ENCODE measurements at regions not wholly inside any gene's neighbourhood (a gene's known extent, or its start where the extent isn't known, plus 50 kb on each side); places are given as distances from the start of the nearest gene placed in this dataset.

DNA sequence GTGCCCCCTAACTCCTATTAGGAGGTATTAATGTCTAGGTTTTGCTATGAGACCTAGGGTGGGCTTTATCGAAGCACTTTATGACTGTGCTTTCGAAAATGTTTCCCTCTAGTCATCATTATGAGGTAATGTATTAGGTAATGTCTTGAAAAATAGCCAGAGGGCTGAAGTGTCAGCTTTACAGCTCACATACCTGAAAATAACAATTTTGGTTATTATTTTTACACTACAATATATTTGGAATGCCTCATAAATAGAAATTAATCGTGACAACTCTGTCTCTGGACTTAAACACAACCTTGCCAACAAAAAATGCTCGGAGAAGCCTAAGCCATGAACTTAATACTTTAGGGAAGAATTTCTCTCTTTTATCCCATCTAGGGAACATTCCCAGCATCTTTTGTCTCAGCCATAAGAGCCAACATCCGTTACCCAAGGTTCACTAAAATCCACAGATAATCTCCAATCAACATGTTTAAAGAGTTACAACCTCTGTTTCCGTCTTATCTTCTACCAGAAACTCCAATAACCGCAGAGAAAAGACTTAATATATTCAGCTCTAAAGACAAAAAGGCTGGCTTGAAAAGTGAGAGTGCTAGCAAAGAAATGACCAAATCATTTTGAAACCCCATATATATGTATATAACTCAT is 130.9 kb upstream of the RND3 start:
- Histone ChIP-seq H3K4me3 (no peak overlapping the region), H3K9me3 (ENCODE audit: insufficient read depth, low read depth) (no peaks in the 10 kb centered on the region; the same call in 1 of the 2 replicates), H3K9me2 (ENCODE audit: insufficient read depth) (no peaks in the 10 kb centered on the region), H3K27ac (no peak overlapping the region), H3K4me2 (no peak overlapping the region), H3K36me3 (ENCODE audit: low read depth) (no peaks in the 10 kb centered on the region), H3K27me3 (ENCODE audit: insufficient read depth, low read depth) (no peaks in the 10 kb centered on the region), H3F3A (ENCODE audit: insufficient read depth, low read depth) (no peaks in the 10 kb centered on the region), H3K4me1 (replicated peaks; ENCODE audit: insufficient read depth) (peaks cover 17% of the 10 kb centered on the region), H3K79me2 (ENCODE audit: low read depth) (no peaks in the 10 kb centered on the region), H2AFZ (no peak overlapping the region), H4K20me1 (ENCODE audit: insufficient read depth) (no peaks in the 10 kb centered on the region)
- no peak for DNase-seq
- intact Hi-C loops (cut with micrococcal nuclease; ENCODE audit: unreplicated experiment) = loop anchor here (10.0 kb wide), 1 partner anchor 426 kb away; no protein-coding TSS in a partner anchor
- ChIA-PET POLR2A (ENCODE audit: unreplicated experiment) (no interaction called here), CTCF (no interaction called here)
- no TSS peak for BruUV-seq (replicated peaks)
- TF ChIP-seq EZH2 (IDR thresholded peaks at IDR 0.05; ENCODE audit: low read depth) = no peak
- TF ChIP-seq, protein P1, sequence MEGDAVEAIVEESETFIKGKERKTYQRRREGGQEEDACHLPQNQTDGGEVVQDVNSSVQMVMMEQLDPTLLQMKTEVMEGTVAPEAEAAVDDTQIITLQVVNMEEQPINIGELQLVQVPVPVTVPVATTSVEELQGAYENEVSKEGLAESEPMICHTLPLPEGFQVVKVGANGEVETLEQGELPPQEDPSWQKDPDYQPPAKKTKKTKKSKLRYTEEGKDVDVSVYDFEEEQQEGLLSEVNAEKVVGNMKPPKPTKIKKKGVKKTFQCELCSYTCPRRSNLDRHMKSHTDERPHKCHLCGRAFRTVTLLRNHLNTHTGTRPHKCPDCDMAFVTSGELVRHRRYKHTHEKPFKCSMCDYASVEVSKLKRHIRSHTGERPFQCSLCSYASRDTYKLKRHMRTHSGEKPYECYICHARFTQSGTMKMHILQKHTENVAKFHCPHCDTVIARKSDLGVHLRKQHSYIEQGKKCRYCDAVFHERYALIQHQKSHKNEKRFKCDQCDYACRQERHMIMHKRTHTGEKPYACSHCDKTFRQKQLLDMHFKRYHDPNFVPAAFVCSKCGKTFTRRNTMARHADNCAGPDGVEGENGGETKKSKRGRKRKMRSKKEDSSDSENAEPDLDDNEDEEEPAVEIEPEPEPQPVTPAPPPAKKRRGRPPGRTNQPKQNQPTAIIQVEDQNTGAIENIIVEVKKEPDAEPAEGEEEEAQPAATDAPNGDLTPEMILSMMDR (conservative IDR thresholded peaks at IDR 0.05) = no peak

DNA sequence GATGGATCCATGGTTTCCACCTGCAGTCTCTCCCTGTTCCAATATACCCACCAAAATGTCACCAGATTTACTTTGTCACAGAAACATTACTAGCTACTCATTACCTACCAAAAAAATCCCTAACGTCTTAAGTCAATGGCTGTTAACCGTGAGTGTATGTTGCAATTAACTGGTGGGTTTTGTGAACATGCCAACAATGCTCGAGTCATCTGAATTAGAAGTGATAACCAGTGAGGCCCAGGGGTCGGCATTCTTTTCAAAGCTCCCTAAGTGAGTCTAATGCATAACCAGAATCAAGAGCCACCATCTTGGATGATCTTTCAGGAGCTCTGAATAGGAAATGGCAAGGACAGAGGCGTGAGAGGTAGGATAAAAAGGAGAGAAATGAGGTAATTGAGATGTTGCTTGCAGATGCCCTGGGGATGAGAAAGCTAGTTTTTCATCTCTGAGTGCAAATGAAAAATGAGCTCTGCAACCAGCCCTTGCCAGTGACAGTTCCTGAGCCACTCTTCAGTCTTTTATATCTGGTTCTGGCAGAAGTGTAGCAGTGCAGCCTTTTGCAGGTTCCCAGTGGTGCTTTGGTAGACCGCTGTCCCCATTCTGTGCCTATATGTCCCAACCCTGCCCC is 130.0 kb upstream of the RND3 start:
- no peak overlapping the region for H2AFZ ChIP-seq
- no peaks in the 10 kb centered on the region for H3F3A ChIP-seq (ENCODE audit: insufficient read depth, low read depth)
- no peaks in the 10 kb centered on the region for H3K79me2 ChIP-seq (ENCODE audit: low read depth)
- no peak overlapping the region for H3K4me3 ChIP-seq
- H4K20me1 ChIP-seq (ENCODE audit: insufficient read depth) = no peaks in the 10 kb centered on the region
- no peaks in the 10 kb centered on the region for H3K27me3 ChIP-seq (ENCODE audit: insufficient read depth, low read depth)
- no peaks in the 10 kb centered on the region for H3K36me3 ChIP-seq (ENCODE audit: low read depth)
- no peaks in the 10 kb centered on the region for H3K9me2 ChIP-seq (ENCODE audit: insufficient read depth)
- no peak for DNase-seq
- H3K4me2 ChIP-seq = no peak overlapping the region
- intact Hi-C loops (cut with micrococcal nuclease; ENCODE audit: unreplicated experiment) = loop anchor here (10.0 kb wide), 1 partner anchor 427 kb away; no protein-coding TSS in a partner anchor
- no TSS peak for BruUV-seq (replicated peaks)
- TF ChIP-seq, protein P1 (conservative IDR thresholded peaks at IDR 0.05) = no peak
- TF ChIP-seq EZH2 (IDR thresholded peaks at IDR 0.05; ENCODE audit: low read depth) = no peak
- H3K9me3 ChIP-seq (ENCODE audit: insufficient read depth, low read depth) = no peaks in the 10 kb centered on the region; the same call in 1 of the 2 replicates
- ChIA-PET CTCF (interaction anchor here (0.7 kb wide), 1 partner anchor 621 kb away, joined by 3 read pairs; no protein-coding TSS in a partner anchor), POLR2A (ENCODE audit: unreplicated experiment) (no interaction called here)
- no peak overlapping the region for H3K27ac ChIP-seq
- H3K4me1 ChIP-seq (replicated peaks; ENCODE audit: insufficient read depth) = peaks cover 17% of the 10 kb centered on the region

DNA sequence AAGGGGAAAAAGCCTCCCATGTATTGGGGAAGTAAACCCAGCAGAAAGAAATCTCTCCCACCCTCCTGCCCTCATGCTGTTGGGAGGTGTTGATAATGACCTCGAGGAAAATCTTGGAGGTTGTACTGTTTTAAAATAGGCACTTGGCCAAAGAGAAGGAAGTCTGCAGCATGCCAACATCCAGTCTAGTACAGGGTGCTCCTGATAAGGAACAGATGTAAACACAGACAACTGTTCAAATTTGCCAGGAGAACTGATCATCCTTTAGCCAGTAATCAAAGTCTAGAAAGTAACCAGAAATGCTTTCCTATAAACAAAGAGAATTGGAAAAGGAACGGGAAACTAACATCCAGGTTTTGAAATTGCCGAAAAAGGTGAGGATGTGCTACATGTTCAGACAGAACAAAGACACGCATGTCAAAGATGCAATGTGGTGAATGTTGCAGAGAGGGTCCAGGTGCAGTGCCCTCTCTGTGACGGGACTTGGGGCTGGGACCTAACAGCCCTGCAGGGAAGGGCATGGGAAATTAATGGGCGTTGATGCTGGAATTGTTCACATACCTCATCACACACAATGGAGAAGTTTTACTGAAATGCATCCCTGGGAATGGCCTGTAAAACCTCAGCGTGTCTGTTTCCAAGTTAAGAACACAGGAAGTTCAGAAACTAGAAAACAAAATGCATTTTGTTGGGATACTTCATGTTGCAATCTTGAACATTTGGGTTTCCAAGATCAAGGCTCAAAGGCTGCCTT is 125.7 kb upstream of the RND3 start:
- H3K9me3 ChIP-seq (ENCODE audit: insufficient read depth, low read depth) = no peaks in the 10 kb centered on the region

More for the DNA sequence above, 125.7 kb upstream of the RND3 start:
- intact Hi-C loops (cut with micrococcal nuclease; ENCODE audit: unreplicated experiment) = loop anchor here (10.0 kb wide), 1 partner anchor 432 kb away; no protein-coding TSS in a partner anchor
- H3K27ac ChIP-seq = no peak overlapping the region
- no peak for DNase-seq
- no peaks in the 10 kb centered on the region for H3K36me3 ChIP-seq (ENCODE audit: low read depth)
- ChIA-PET CTCF (no interaction called here), POLR2A (ENCODE audit: unreplicated experiment) (no interaction called here)
- no peaks in the 10 kb centered on the region for H3K4me1 ChIP-seq (replicated peaks; ENCODE audit: insufficient read depth)
- TF ChIP-seq, protein P1 (conservative IDR thresholded peaks at IDR 0.05) = no peak
- TF ChIP-seq EZH2 (IDR thresholded peaks at IDR 0.05; ENCODE audit: low read depth) = no peak
- no peak overlapping the region for H2AFZ ChIP-seq
- H3F3A ChIP-seq (ENCODE audit: insufficient read depth, low read depth) = no peaks in the 10 kb centered on the region
- no peaks in the 10 kb centered on the region for H3K27me3 ChIP-seq (ENCODE audit: insufficient read depth, low read depth)
- BruUV-seq (replicated peaks) = no TSS peak
- no peak overlapping the region for H3K4me2 ChIP-seq
- no peaks in the 10 kb centered on the region for H4K20me1 ChIP-seq (ENCODE audit: insufficient read depth)
- no peaks in the 10 kb centered on the region for H3K79me2 ChIP-seq (ENCODE audit: low read depth)
- no peaks in the 10 kb centered on the region for H3K9me2 ChIP-seq (ENCODE audit: insufficient read depth)
- no peak overlapping the region for H3K4me3 ChIP-seq

Data from PC-9 (cell line).